Thoracic aorta (tissue), 2 donors: ENCODE measurements at regions not wholly inside any gene's neighbourhood (a gene's known extent, or its start where the extent isn't known, plus 50 kb on each side); places are given as distances from the start of the nearest gene placed in this dataset.

Experiments
- ATAC-seq: fragments of 150-250 bp; one replicate; pipeline ENCODE4 v1.8.0; 2017; ENCODE audit warnings: low read depth; ENCODE audit not compliant: insufficient number of reproducible peaks, low FRiP score
- DNase-seq: peaks from one replicate; pipeline ENCODE4 v3.0.0-alpha.2; 2020; ENCODE audit warnings: low spot score
- H3K27ac ChIP-seq, 2 donors: fragments of 200-600 bp; sonication (generic); 1 replicate in 1 of 2; 2 replicates in 1 of 2; pipeline ENCODE4 v1.5.1; 2016; ENCODE audit warnings: mild to moderate bottlenecking in 2 of 2, moderate library complexity in 2 of 2
- H3K27me3 ChIP-seq: fragments of 200-600 bp; sonication (generic); replicated peaks from 2 replicates; pipeline ENCODE4 v1.6.0; 2016; ENCODE audit warnings: mild to moderate bottlenecking; ENCODE audit not compliant: insufficient read depth
- H3K36me3 ChIP-seq: fragments of 200-600 bp; sonication (generic); one replicate; pipeline ENCODE4 v1.5.1; 2016
- H3K4me1 ChIP-seq, 2 donors: fragments of 200-600 bp; sonication (generic); 1 replicate in 1 of 2; 2 replicates in 1 of 2; pipeline versions ENCODE4 v1.5.1 to v1.6.0; 2016; ENCODE audit warnings: low read depth in 2 of 2, mild to moderate bottlenecking in 1 of 2; ENCODE audit not compliant: control insufficient read depth in 1 of 2
- H3K4me3 ChIP-seq: fragments of 200-600 bp; sonication (generic); 2 replicates; pipeline ENCODE4 v1.5.1; 2016; ENCODE audit warnings: mild to moderate bottlenecking
- H3K9me3 ChIP-seq: fragments of 200-600 bp; sonication (generic); 2 replicates; pipeline ENCODE4 v1.5.1; 2016
- TF ChIP-seq, protein P1 (sequence below): fragments of 200-600 bp; sonication (generic); IDR thresholded peaks from one replicate; pipeline ENCODE4 v1.5.1; 2019; ENCODE audit warnings: antibody characterized with exemption

- DNase-seq: no peak
Measured at GRCh38 chr4:23165669-23166068, 472.9 kb downstream of the GBA3 start.

DNA sequence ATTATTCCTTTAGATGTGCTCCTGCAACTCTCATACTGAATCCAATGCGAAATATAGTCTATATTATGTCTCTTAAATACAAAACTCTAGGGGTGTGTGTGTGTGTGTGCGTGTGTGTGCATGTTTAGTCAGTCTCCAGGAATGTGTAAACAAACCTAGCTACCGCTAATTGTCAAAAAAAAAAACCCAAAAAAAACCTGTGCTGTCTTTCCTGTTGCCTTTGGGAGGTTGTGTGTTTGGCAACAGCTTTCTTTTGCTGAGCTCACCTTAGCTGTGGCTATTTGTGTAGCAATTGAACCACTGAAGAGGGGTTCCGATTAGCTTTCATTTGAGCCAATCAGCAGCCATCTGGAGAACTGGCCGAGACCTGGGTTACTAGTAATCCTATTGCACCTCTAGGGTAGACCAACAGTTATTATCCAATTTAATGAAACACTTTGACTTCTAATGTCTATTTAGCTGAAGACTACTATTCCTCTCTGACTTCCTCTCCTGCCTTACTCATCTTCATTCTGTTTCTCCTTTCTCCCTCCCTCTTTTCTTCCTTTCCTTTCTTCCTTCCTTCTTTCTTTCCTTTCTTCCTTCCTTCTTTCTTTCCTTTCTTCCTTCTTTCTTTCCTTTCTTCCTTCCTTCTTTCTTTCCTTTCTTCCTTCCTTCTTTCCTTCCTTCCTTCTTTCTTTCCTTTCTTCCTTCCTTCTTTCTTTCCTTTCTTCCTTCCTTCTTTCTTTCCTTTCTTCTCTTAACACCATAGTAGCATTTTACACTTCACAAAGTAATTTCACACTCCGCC lies 471.1 kb downstream of the GBA3 start:
- ATAC-seq: no peak
- no peak overlapping the region for H3K27ac ChIP-seq
- DNase-seq: no peak
- H3K36me3 ChIP-seq: no peaks in the 10 kb centered on the region
- H3K4me1 ChIP-seq: no peaks in the 10 kb centered on the region
- TF ChIP-seq, protein P1, sequence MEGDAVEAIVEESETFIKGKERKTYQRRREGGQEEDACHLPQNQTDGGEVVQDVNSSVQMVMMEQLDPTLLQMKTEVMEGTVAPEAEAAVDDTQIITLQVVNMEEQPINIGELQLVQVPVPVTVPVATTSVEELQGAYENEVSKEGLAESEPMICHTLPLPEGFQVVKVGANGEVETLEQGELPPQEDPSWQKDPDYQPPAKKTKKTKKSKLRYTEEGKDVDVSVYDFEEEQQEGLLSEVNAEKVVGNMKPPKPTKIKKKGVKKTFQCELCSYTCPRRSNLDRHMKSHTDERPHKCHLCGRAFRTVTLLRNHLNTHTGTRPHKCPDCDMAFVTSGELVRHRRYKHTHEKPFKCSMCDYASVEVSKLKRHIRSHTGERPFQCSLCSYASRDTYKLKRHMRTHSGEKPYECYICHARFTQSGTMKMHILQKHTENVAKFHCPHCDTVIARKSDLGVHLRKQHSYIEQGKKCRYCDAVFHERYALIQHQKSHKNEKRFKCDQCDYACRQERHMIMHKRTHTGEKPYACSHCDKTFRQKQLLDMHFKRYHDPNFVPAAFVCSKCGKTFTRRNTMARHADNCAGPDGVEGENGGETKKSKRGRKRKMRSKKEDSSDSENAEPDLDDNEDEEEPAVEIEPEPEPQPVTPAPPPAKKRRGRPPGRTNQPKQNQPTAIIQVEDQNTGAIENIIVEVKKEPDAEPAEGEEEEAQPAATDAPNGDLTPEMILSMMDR: no peak
- H3K4me3 ChIP-seq: no peak overlapping the region
- H3K27me3 ChIP-seq: no peaks in the 10 kb centered on the region
- no peaks in the 10 kb centered on the region for H3K9me3 ChIP-seq

More at GRCh38 chr4:23165669-23166068, 472.9 kb downstream of the GBA3 start:
- no peaks in the 10 kb centered on the region for H3K9me3 ChIP-seq
- TF ChIP-seq, protein P1: no peak
- no peak overlapping the region for H3K27ac ChIP-seq
- H3K4me1 ChIP-seq: no peaks in the 10 kb centered on the region
- H3K4me3 ChIP-seq: no peak overlapping the region
- H3K36me3 ChIP-seq: no peaks in the 10 kb centered on the region
- no peak for ATAC-seq
- no peaks in the 10 kb centered on the region for H3K27me3 ChIP-seq

GRCh38 chr4:23162275-23162674 lies 469.5 kb downstream of the GBA3 start:
- Histone ChIP-seq H3K4me1 (no peaks in the 10 kb centered on the region), H3K4me3 (no peak overlapping the region), H3K27ac (no peak overlapping the region), H3K27me3 (no peaks in the 10 kb centered on the region), H3K9me3 (no peaks in the 10 kb centered on the region), H3K36me3 (no peaks in the 10 kb centered on the region)
- DNase-seq (no peak), ATAC-seq (no peak)
- TF ChIP-seq, protein P1: no peak

GRCh38 chr4:23161787-23162186 lies 469.1 kb downstream of the GBA3 start:
- H3K27me3 ChIP-seq: no peaks in the 10 kb centered on the region
- no peak for DNase-seq
- H3K4me1 ChIP-seq: no peaks in the 10 kb centered on the region
- H3K4me3 ChIP-seq: no peak overlapping the region
- H3K27ac ChIP-seq: no peak overlapping the region
- TF ChIP-seq, protein P1: no peak
- no peaks in the 10 kb centered on the region for H3K36me3 ChIP-seq
- ATAC-seq: no peak
- no peaks in the 10 kb centered on the region for H3K9me3 ChIP-seq

DNA sequence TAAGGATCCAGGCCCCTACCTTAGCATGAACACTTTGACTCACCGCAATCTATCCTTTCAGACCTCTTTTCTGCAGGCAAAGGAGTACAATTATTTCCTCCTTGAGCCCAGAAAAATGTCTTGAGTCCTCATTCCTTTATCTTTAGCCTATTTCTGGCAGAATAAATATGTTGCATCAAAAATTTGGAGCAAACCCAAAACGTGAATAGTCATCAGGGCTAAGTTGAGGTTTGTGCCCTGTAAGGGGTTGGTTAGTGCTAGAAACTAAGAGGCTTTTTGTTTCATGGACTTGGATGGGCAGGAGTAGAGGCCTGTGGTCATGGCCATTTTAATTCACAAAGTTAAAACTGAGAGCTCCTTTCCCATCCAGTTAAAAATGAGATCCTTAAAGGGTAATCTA lies 460.3 kb downstream of the GBA3 start:
- ATAC-seq: no peak
- no peaks in the 10 kb centered on the region for H3K4me1 ChIP-seq
- H3K4me3 ChIP-seq: no peak overlapping the region
- H3K27me3 ChIP-seq: no peaks in the 10 kb centered on the region
- H3K27ac ChIP-seq: no peak overlapping the region
- DNase-seq: no peak
- no peaks in the 10 kb centered on the region for H3K9me3 ChIP-seq
- no peaks in the 10 kb centered on the region for H3K36me3 ChIP-seq
- TF ChIP-seq, protein P1: no peak
